Liver (tissue), 8 donors: ENCODE measurements at regions not wholly inside any gene's neighbourhood (a gene's known extent, or its start where the extent isn't known, plus 50 kb on each side); places are given as distances from the start of the nearest gene placed in this dataset.

Experiments used
- DNase-seq: peaks from one replicate; pipeline ENCODE4 v3.0.0-alpha.2; 2017; ENCODE audit warnings: low spot score
- H3K27ac ChIP-seq, 2 donors: one replicate each; pipeline ENCODE4 v1.7.0; 2013; ENCODE audit warnings: inconsistent platforms in 2 of 2, low read length in 2 of 2, control low read depth in 1 of 2, low read depth in 1 of 2, mild to moderate bottlenecking in 1 of 2
- H3K27me3 ChIP-seq, 4 donors: one replicate each; pipeline versions ENCODE4 v1.6.1 to v1.7.0; 2013; ENCODE audit warnings: low read length in 3 of 4, inconsistent platforms in 1 of 4, mild to moderate bottlenecking in 1 of 4, moderate library complexity in 1 of 4; ENCODE audit not compliant: control insufficient read depth in 4 of 4, insufficient read depth in 4 of 4
- H3K36me3 ChIP-seq, 4 donors: one replicate each; pipeline versions ENCODE4 v1.6.1 to v1.7.0; 2013; ENCODE audit warnings: low read length in 3 of 4, mild to moderate bottlenecking in 3 of 4, low read depth in 1 of 4, moderate library complexity in 1 of 4; ENCODE audit not compliant: control insufficient read depth in 4 of 4, insufficient read depth in 3 of 4
- H3K4me1 ChIP-seq, 4 donors: one replicate each; pipeline versions ENCODE4 v1.6.1 to v1.7.0; 2013; ENCODE audit warnings: low read length in 3 of 4, mild to moderate bottlenecking in 3 of 4, moderate library complexity in 1 of 4; ENCODE audit not compliant: control insufficient read depth in 4 of 4, insufficient read depth in 4 of 4
- H3K4me3 ChIP-seq, 3 donors: one replicate each; pipeline versions ENCODE4 v1.6.1 to v1.7.0; 2013; ENCODE audit warnings: low read length in 3 of 3, control low read depth in 1 of 3, low read depth in 1 of 3, mild to moderate bottlenecking in 1 of 3
- H3K9ac ChIP-seq, 2 donors: one replicate each; pipeline ENCODE4 v1.7.0; 2013; ENCODE audit warnings: low read length in 2 of 2, mild to moderate bottlenecking in 2 of 2, moderate library complexity in 2 of 2, control low read depth in 1 of 2, low read depth in 1 of 2
- H3K9me3 ChIP-seq, 4 donors: one replicate each; pipeline versions ENCODE4 v1.6.1 to v1.7.0; 2013; ENCODE audit warnings: low read length in 3 of 4; ENCODE audit not compliant: control insufficient read depth in 4 of 4
- ATF3 ChIP-seq: IDR thresholded peaks from 2 replicates; pipeline ENCODE4 v1.6.1; 2016; ENCODE audit warnings: antibody characterized with exemption
- CTCF ChIP-seq: fragments of 150-350 bp; IDR thresholded peaks from 2 replicates; pipeline ENCODE4 v1.5.1; 2017; ENCODE audit warnings: improper control_type of control experiment, low read depth, low read length; ENCODE audit not compliant: missing input control
- EGR1 ChIP-seq, 2 donors: IDR thresholded peaks; 2 replicates each; pipeline ENCODE4 v1.6.1; 2016 to 2018; ENCODE audit warnings: antibody characterized with exemption in 2 of 2, low read depth in 2 of 2
- FOXA1 ChIP-seq: IDR thresholded peaks from 2 replicates; pipeline ENCODE4 v1.6.1; 2016; ENCODE audit warnings: antibody characterized with exemption
- GABPA ChIP-seq, 2 donors: IDR thresholded peaks in 1 of 2; conservative IDR thresholded peaks in 1 of 2; 2 replicates each; pipeline ENCODE4 v1.6.1; 2016; ENCODE audit warnings: antibody characterized with exemption in 2 of 2, mild to moderate bottlenecking in 1 of 2, moderate library complexity in 1 of 2
- HNF4A ChIP-seq, 2 donors: conservative IDR thresholded peaks; 2 replicates each; pipeline ENCODE4 v1.6.1; 2016; ENCODE audit warnings: antibody characterized with exemption in 2 of 2, mild to moderate bottlenecking in 2 of 2
- HNF4G ChIP-seq: IDR thresholded peaks from 2 replicates; pipeline ENCODE4 v1.6.1; 2016; ENCODE audit warnings: antibody characterized with exemption
- MAX ChIP-seq: IDR thresholded peaks from 2 replicates; pipeline ENCODE4 v1.6.1; 2016; ENCODE audit warnings: antibody characterized with exemption
- NR2F2 ChIP-seq: IDR thresholded peaks from 2 replicates; pipeline ENCODE4 v1.6.1; 2016; ENCODE audit warnings: antibody characterized with exemption
- RAD21 ChIP-seq, 2 donors: IDR thresholded peaks; 2 replicates each; pipeline ENCODE4 v1.6.1; 2016; ENCODE audit warnings: antibody characterized with exemption in 2 of 2, mild to moderate bottlenecking in 2 of 2
- REST ChIP-seq: IDR thresholded peaks from 2 replicates; pipeline ENCODE4 v1.6.1; 2016; ENCODE audit warnings: antibody characterized with exemption, mild to moderate bottlenecking
- SP1 ChIP-seq: IDR thresholded peaks from 2 replicates; pipeline ENCODE4 v1.6.1; 2018; ENCODE audit warnings: antibody characterized with exemption, mild to moderate bottlenecking
- TAF1 ChIP-seq: conservative IDR thresholded peaks from 2 replicates; pipeline ENCODE4 v1.6.1; 2016; ENCODE audit warnings: antibody characterized with exemption, mild to moderate bottlenecking
- YY1 ChIP-seq: IDR thresholded peaks from 2 replicates; pipeline ENCODE4 v1.6.1; 2016; ENCODE audit warnings: antibody characterized with exemption, mild to moderate bottlenecking
- ZBTB33 ChIP-seq: IDR thresholded peaks from 2 replicates; pipeline ENCODE4 v1.6.1; 2016; ENCODE audit warnings: antibody characterized with exemption
- WGBS: extraction: QIAGEN DNeasy Blood & Tissue Kit; methylation state at CpG from one replicate; pipeline ENCODE4 v1.1.7; 2013; 5-methylcytosine and 5-hydroxymethylcytosine counted together
- donor health status: healthy.
- donor health status: healthy.
- donor health status: healthy.
- donor health status: healthy.
- donor health status: healthy.

GRCh38 chr14:30264161-30264560, 294.8 kb upstream of the G2E3 start (continued):
- TF ChIP-seq ZBTB33: no peak

GRCh38 chr14:30266290-30266689, 292.7 kb upstream of the G2E3 start:
- WGBS: 80% methylated on average over 3 of the region's 3 CpGs
- Histone ChIP-seq H3K27me3 (peaks cover 0 to 5% (median under 1%) of the 10 kb centered on the region in 4 donors), H3K4me3 (no peak overlapping the region), H3K4me1 (peaks cover 0 to 5% (median 2%) of the 10 kb centered on the region in 4 donors), H3K9me3 (no peaks in the 10 kb centered on the region), H3K36me3 (no peaks in the 10 kb centered on the region), H3K27ac (no peak overlapping the region), H3K9ac (no peak overlapping the region)
- DNase-seq: no peak
- TF ChIP-seq HNF4A (conservative IDR thresholded peaks at IDR 0.05) (no peak), NR2F2 (no peak), REST (no peak), RAD21 (IDR thresholded peaks at IDR 0.05) (no peak), ATF3 (no peak), SP1 (no peak), CTCF (no peak), FOXA1 (no peak), GABPA (IDR thresholded peaks at IDR 0.05 in 1 of 2, conservative IDR thresholded peaks at IDR 0.05 in 1 of 2) (no peak), TAF1 (no peak), EGR1 (IDR thresholded peaks at IDR 0.05; ENCODE audit: low read depth in 2 of 2) (no peak), HNF4G (no peak), YY1 (no peak), MAX (no peak)
